PFSK-1 (cell line): ENCODE measurements at regions not wholly inside any gene's neighbourhood (a gene's known extent, or its start where the extent isn't known, plus 50 kb on each side); places are given as distances from the start of the nearest gene placed in this dataset.

Experiments
- FOXP2 ChIP-seq: optimal IDR thresholded peaks from 2 replicates; pipeline ENCODE3; 2011; ENCODE audit warnings: borderline replicate concordance, control low read depth, inconsistent platforms; ENCODE audit not compliant: insufficient read depth; ENCODE audit errors: extremely low read length, extremely low read depth
- POLR2AphosphoS5 ChIP-seq: IDR thresholded peaks from 2 replicates; pipeline ENCODE4 v1.6.1; 2012; ENCODE audit warnings: low read depth, mild to moderate bottlenecking, control low read depth, low read length, moderate library complexity
- REST ChIP-seq, 2 experiments: IDR thresholded peaks; 2 replicates each; pipeline versions ENCODE4 v1.6.1 to v1.8.0; 2011 to 2012; ENCODE audit warnings: low read depth in 2 of 2, low read length in 2 of 2, control low read depth in 1 of 2, inconsistent platforms in 1 of 2, mild to moderate bottlenecking in 1 of 2, moderate library complexity in 1 of 2; ENCODE audit not compliant: insufficient read depth in 1 of 2
- SIN3A ChIP-seq: IDR thresholded peaks from 2 replicates; pipeline ENCODE4 v1.6.1; 2012; ENCODE audit warnings: mild to moderate bottlenecking, low read length, moderate library complexity, borderline replicate concordance; ENCODE audit not compliant: insufficient read depth
- TAF1 ChIP-seq: IDR thresholded peaks from 2 replicates; pipeline ENCODE4 v1.6.1; 2012; ENCODE audit warnings: low read length, control low read depth, borderline replicate concordance; ENCODE audit not compliant: insufficient read depth

GRCh38 chr7:86212976-86213375, 430.7 kb upstream of the GRM3 start:
- TF ChIP-seq SIN3A = no peak
- no peak for TF ChIP-seq TAF1
- no peak for TF ChIP-seq REST (IDR thresholded peaks at IDR 0.05; ENCODE audit: insufficient read depth in 1 of 2, low read depth in 2 of 2, low read length in 2 of 2)
- no peak for TF ChIP-seq POLR2AphosphoS5
- TF ChIP-seq FOXP2 = no peak

- no peak for TF ChIP-seq POLR2AphosphoS5
- TF ChIP-seq REST (IDR thresholded peaks at IDR 0.05; ENCODE audit: insufficient read depth in 1 of 2, low read depth in 2 of 2, low read length in 2 of 2) = no peak
- no peak for TF ChIP-seq FOXP2
- no peak for TF ChIP-seq TAF1
- no peak for TF ChIP-seq SIN3A
These were observed 434.7 kb upstream of the GRM3 start for GRCh38 chr7:86209036-86209435.

GRCh38 chr7:86207740-86208139, 436.0 kb upstream of the GRM3 start:
- TF ChIP-seq FOXP2 (no peak), POLR2AphosphoS5 (no peak), TAF1 (no peak), SIN3A (no peak), REST (IDR thresholded peaks at IDR 0.05; ENCODE audit: insufficient read depth in 1 of 2, low read depth in 2 of 2, low read length in 2 of 2) (no peak)

- TF ChIP-seq FOXP2 (no peak), REST (IDR thresholded peaks at IDR 0.05; ENCODE audit: insufficient read depth in 1 of 2, low read depth in 2 of 2, low read length in 2 of 2) (no peak), POLR2AphosphoS5 (no peak), TAF1 (no peak), SIN3A (no peak)
These were observed 440.9 kb upstream of the GRM3 start for GRCh38 chr7:86202833-86203232.

GRCh38 chr7:86201767-86202166, 441.9 kb upstream of the GRM3 start:
- TF ChIP-seq REST (IDR thresholded peaks at IDR 0.05; ENCODE audit: insufficient read depth in 1 of 2, low read depth in 2 of 2, low read length in 2 of 2) (no peak), POLR2AphosphoS5 (no peak), TAF1 (no peak), SIN3A (no peak), FOXP2 (no peak)
